Right atrium auricular region (tissue), 2 donors: ENCODE measurements at regions not wholly inside any gene's neighbourhood (a gene's known extent, or its start where the extent isn't known, plus 50 kb on each side); places are given as distances from the start of the nearest gene placed in this dataset.

Experiments
- DNase-seq: peaks from one replicate; pipeline ENCODE4 v3.0.0-alpha.2; 2019; ENCODE audit warnings: low spot score
- H3K27ac ChIP-seq, 2 donors: fragments of 200-600 bp; sonication (generic); 1 replicate in 1 of 2; 2 replicates in 1 of 2; pipeline ENCODE4 v1.5.1; 2016 to 2019
- H3K27me3 ChIP-seq, 2 donors: fragments of 200-600 bp; sonication (generic); one replicate each; pipeline versions ENCODE4 v1.5.1 to v1.6.0; 2017 to 2019
- H3K36me3 ChIP-seq: fragments of 200-600 bp; sonication (generic); one replicate; pipeline ENCODE4 v1.5.1; 2016
- H3K4me1 ChIP-seq, 2 donors: fragments of 200-600 bp; sonication (generic); one replicate each; pipeline versions ENCODE4 v1.5.1 to v1.6.0; 2017 to 2019
- H3K4me3 ChIP-seq, 2 donors: fragments of 200-600 bp; sonication (generic); 1 replicate in 1 of 2; 2 replicates in 1 of 2; pipeline ENCODE4 v1.5.1; 2017 to 2019; ENCODE audit warnings: mild to moderate bottlenecking in 1 of 2, moderate library complexity in 1 of 2
- H3K9me3 ChIP-seq, 2 donors: fragments of 200-600 bp; sonication (generic); one replicate each; pipeline ENCODE4 v1.5.1; 2019
- CTCF ChIP-seq, 2 donors: fragments of 200-600 bp; sonication (generic); IDR thresholded peaks; one replicate each; pipeline ENCODE4 v1.5.1; 2019; ENCODE audit warnings: antibody characterized with exemption in 2 of 2

GRCh38 chr7:46197785-46198540 lies 276.9 kb upstream of the IGFBP3 start:
- DNase-seq: no peak
- H3K36me3 ChIP-seq: no peaks in the 10 kb centered on the region
- H3K9me3 ChIP-seq: no peaks in the 10 kb centered on the region
- H3K4me3 ChIP-seq: no peak overlapping the region
- H3K4me1 ChIP-seq: no peaks in the 10 kb centered on the region
- TF ChIP-seq CTCF (IDR thresholded peaks at IDR 0.05): no peak
- no peaks in the 10 kb centered on the region for H3K27me3 ChIP-seq
- no peak overlapping the region for H3K27ac ChIP-seq

- Histone ChIP-seq H3K4me3 (no peak overlapping the region), H3K27ac (no peak overlapping the region), H3K36me3 (no peaks in the 10 kb centered on the region), H3K9me3 (no peaks in the 10 kb centered on the region), H3K4me1 (no peaks in the 10 kb centered on the region), H3K27me3 (no peaks in the 10 kb centered on the region)
- TF ChIP-seq CTCF (IDR thresholded peaks at IDR 0.05): no peak
- DNase-seq: no peak
Observed at GRCh38 chr7:46195934-46196333, 274.9 kb upstream of the IGFBP3 start.

- Histone ChIP-seq H3K27ac (no peak overlapping the region), H3K4me3 (no peak overlapping the region), H3K36me3 (no peaks in the 10 kb centered on the region), H3K27me3 (no peaks in the 10 kb centered on the region), H3K4me1 (no peaks in the 10 kb centered on the region), H3K9me3 (no peaks in the 10 kb centered on the region)
- TF ChIP-seq CTCF (IDR thresholded peaks at IDR 0.05): no peak
- no peak for DNase-seq
Observed at GRCh38 chr7:46192271-46192670, 271.2 kb upstream of the IGFBP3 start.

GRCh38 chr7:46191776-46192175 lies 270.7 kb upstream of the IGFBP3 start:
- DNase-seq: no peak
- H3K9me3 ChIP-seq: no peaks in the 10 kb centered on the region
- no peak for TF ChIP-seq CTCF (IDR thresholded peaks at IDR 0.05)
- H3K27me3 ChIP-seq: no peaks in the 10 kb centered on the region
- H3K27ac ChIP-seq: no peak overlapping the region
- no peaks in the 10 kb centered on the region for H3K36me3 ChIP-seq
- no peak overlapping the region for H3K4me3 ChIP-seq
- no peaks in the 10 kb centered on the region for H3K4me1 ChIP-seq

- H3K27me3 ChIP-seq: no peaks in the 10 kb centered on the region
- no peak for DNase-seq
- H3K4me3 ChIP-seq: no peak overlapping the region
- TF ChIP-seq CTCF (IDR thresholded peaks at IDR 0.05): no peak
- no peaks in the 10 kb centered on the region for H3K9me3 ChIP-seq
- H3K4me1 ChIP-seq: no peaks in the 10 kb centered on the region
- H3K36me3 ChIP-seq: no peaks in the 10 kb centered on the region
- no peak overlapping the region for H3K27ac ChIP-seq
Observed at GRCh38 chr7:46191296-46191695, 270.2 kb upstream of the IGFBP3 start.

GRCh38 chr7:46189255-46189790 lies 268.3 kb upstream of the IGFBP3 start:
- Histone ChIP-seq H3K36me3 (no peaks in the 10 kb centered on the region), H3K27ac (no peak overlapping the region), H3K27me3 (no peaks in the 10 kb centered on the region), H3K4me1 (no peaks in the 10 kb centered on the region), H3K4me3 (no peak overlapping the region), H3K9me3 (no peaks in the 10 kb centered on the region)
- no peak for TF ChIP-seq CTCF (IDR thresholded peaks at IDR 0.05)
- DNase-seq: no peak
